ENCODE measurements at regions not wholly inside any gene's neighbourhood (a gene's known extent, or its start where the extent isn't known, plus 50 kb on each side); places are given as distances from the start of the nearest gene placed in this dataset.

GRCh38 chr9:34830068-34830467 lies 120.1 kb upstream of the CCL21 start:
- TF ChIP-seq CTCF (IDR thresholded peaks at IDR 0.05; ENCODE audit: extremely low read depth, missing control alignments) = no peak
- no peak for DNase-seq (ENCODE audit: low spot score)

GRCh38 chr9:34826999-34827538 lies 117.1 kb upstream of the CCL21 start:
- TF ChIP-seq CTCF (IDR thresholded peaks at IDR 0.05; ENCODE audit: extremely low read depth, missing control alignments) = no peak
- no peak for DNase-seq (ENCODE audit: low spot score)

GRCh38 chr9:34825775-34826174 lies 115.8 kb upstream of the CCL21 start:
- DNase-seq (ENCODE audit: low spot score) = no peak

GRCh38 chr9:34823778-34824177 lies 113.8 kb upstream of the CCL21 start:
- no peak for DNase-seq (ENCODE audit: low spot score)
- no peak for TF ChIP-seq CTCF (IDR thresholded peaks at IDR 0.05; ENCODE audit: extremely low read depth, missing control alignments)

More at GRCh38 chr9:34825775-34826174, 115.8 kb upstream of the CCL21 start:
- no peak for TF ChIP-seq CTCF (IDR thresholded peaks at IDR 0.05; ENCODE audit: extremely low read depth, missing control alignments)

- no peak for DNase-seq (ENCODE audit: low spot score)
- TF ChIP-seq CTCF (IDR thresholded peaks at IDR 0.05; ENCODE audit: extremely low read depth, missing control alignments) = no peak
Measured at GRCh38 chr9:34810187-34810524, 100.2 kb upstream of the CCL21 start.

- TF ChIP-seq CTCF (IDR thresholded peaks at IDR 0.05; ENCODE audit: extremely low read depth, missing control alignments) = peak; percentile 13
- peak; percentile 39 for DNase-seq (ENCODE audit: low spot score)
Measured at GRCh38 chr9:34809504-34810186, 99.7 kb upstream of the CCL21 start.

GRCh38 chr9:34802916-34803315 lies 93.0 kb upstream of the CCL21 start:
- no peak for DNase-seq (ENCODE audit: low spot score)
- TF ChIP-seq CTCF (IDR thresholded peaks at IDR 0.05; ENCODE audit: extremely low read depth, missing control alignments) = no peak
